ENCODE measurements at regions not wholly inside any gene's neighbourhood (a gene's known extent, or its start where the extent isn't known, plus 50 kb on each side); places are given as distances from the start of the nearest gene placed in this dataset.
A peak's percentile ranks its signal among the peaks of the same experiment; 100 is the strongest.
"Not testable (repeated sequence)": the region's sequence is repeated elsewhere in the genome, so short reads cannot be mapped to it uniquely, and the experiment has no call there.

DNA sequence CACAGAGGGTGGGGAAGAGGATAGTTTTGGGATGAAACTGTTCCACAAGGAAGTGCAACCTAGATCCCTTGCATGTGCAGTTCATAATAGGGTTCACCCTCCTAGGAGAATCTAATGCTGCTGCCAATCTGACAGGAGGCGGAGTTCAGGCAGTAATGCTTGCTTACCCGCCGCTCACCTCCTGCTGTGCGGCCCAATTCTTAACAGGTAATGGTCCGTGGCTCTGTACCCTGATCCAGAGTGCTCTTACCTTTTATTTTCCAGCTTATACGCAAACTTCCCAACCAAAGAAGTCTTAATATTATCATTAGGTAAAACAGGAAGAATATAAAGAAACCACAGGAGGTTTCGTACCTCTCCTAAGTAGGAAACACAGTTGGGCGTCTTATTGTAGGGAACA, 82.7 kb upstream of the CD302 start:
- intact Hi-C loops (cut with DNase I): no loop called here
- DNase-seq (ENCODE audit: low spot score): no peak

DNA sequence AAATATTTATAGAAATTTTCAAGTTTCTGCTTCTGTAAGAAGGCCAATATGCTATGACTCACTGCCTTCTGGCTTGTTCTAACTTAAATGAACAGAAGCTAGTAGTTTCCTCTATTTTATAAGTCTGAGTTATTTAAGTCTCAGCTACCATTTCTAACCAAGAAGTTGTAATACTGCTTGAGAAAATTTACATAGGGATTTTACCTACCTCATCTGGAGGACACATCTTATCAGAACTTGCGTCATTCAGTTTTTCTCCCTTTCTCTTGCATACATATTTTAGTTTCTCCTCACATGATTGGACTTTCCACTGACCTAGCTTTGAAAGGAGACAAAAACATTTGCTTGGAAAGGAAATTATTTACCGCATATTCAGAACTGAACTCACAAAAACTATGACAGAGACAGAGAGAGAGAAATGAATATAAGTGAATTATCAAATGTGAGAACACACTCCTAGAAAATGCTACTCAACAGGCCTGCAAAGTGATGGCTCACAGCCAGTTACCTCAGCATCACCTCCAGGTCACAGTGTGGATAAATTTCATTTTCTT, 81.1 kb upstream of the CD302 start:
- intact Hi-C loops (cut with DNase I): no loop called here
- no peak for DNase-seq (ENCODE audit: low spot score)

DNA sequence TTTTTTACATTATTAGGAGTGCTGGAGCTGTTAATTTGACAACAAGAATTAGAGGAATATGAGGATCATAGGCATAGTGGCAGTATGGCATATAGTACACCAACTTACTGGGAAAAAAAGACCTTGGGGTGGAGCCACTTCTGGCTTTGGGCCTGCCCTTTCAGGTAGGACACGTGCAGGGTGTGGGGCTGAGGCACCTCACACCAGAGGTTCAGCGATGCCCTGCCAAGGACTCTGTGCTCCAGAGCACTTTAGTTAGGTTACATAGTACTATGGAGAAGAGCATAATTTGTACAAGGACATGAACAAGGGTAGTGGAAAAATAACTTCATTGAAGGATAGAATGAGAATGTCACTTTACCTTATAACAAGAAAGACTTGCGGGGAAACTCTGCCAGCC, 77.1 kb upstream of the CD302 start:
- intact Hi-C loops (cut with DNase I): no loop called here
- DNase-seq (ENCODE audit: low spot score): no peak

DNA sequence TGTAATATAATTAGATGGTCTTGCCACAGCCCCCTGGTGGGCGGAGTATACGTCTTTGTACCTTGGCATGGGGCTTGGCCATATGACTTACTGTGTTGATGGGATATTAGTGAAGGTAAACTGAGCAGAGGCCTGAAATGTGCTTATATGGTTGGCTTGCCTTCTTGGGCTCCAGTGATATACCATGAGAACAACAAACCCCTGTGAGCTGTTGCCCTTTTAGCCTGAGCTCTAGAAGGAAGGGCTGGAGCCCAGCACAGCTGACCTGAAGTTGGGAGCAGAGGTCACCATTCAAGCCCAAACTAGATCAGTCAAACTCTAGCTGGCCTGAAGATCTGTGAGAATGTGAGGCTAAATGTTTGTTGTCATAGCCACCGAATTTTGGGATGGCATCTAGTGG, 75.2 kb upstream of the CD302 start:
- intact Hi-C loops (cut with DNase I): no loop called here
- no peak for DNase-seq (ENCODE audit: low spot score)

DNA sequence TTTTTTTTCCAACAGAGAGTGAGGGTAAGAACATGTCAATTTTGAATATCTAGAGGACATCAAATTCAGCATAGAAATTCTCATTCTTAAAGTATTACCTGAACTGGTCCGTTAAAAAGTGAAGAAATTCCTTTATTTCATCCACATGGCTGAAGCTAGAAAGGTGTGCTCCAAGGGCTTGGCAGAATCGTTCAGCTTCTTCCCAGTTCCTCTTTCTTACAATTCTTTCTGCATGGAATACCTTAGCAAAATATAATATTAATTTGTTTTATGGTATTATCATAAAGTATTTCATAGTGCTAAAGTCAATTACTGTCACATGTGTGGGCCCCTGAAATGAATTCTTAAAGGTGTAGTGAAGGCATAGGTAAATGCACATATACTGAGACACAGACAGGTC, 74.3 kb upstream of the CD302 start:
- intact Hi-C loops (cut with DNase I): no loop called here
- DNase-seq (ENCODE audit: low spot score): no peak

DNA sequence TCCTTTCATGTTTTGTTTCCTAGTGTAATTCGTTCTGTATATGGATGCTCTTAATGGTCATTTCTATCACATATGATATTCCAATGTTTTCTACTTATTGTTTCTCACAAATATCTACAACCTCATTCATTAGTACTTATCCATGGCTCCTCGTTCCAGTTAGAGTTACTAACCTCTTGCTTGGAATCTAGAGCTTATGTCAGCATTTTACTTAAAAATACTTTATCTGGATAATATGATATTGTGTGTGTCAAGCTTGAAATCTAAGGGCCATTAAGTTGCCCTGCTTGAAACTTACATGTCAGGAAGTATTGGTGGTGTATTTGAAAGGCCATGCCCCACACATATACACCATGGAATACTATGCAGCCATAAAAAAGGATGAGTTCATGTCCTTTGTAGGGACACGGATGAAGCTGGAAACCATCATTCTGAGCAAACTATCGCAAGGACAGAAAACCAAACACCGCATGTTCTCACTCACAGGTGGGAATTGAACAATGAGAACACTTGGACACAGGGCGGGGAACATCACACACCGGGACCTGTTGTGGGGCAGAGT, 70.7 kb upstream of the CD302 start:
- intact Hi-C loops (cut with DNase I); DNase-seq (ENCODE audit: low spot score): not testable (repeated sequence)

DNA sequence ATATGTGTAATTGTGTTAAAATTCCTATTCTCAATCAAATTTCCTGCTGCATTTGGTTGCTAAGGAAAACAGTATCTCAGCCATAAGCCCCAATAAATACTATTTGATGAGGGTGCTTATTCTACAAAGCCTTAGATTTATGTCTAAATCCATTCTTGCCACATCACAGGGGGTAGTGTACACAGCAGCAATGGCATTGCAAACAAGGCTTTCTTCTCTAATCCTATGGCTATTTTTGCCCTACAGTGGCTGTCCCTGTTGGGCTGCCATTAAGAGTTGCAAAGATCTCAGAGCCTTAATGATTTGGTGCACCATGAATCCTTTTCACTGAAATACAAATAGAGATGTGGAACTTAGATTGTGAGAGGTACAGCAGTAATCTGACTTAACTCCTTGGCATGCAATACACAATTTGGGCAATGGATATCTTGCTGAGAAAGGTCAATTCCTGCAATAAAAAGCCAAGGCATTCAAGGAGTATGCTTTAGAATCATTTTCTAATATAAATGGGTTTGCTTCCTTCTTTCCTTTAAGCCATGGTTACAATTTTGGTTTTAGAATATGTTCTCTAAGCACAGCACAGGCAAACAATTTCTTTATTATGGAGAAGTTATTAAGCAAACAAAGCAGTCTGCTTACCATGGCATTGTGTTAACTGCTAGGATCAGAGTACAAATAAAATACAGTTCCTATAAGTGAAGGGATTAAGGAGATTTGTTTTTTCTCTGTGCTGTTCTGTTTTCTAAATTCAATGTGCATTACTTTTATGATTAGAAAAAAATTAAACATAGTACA, 69.8 kb upstream of the CD302 start:
- no peak for DNase-seq (ENCODE audit: low spot score)
- intact Hi-C loops (cut with DNase I): no loop called here

DNA sequence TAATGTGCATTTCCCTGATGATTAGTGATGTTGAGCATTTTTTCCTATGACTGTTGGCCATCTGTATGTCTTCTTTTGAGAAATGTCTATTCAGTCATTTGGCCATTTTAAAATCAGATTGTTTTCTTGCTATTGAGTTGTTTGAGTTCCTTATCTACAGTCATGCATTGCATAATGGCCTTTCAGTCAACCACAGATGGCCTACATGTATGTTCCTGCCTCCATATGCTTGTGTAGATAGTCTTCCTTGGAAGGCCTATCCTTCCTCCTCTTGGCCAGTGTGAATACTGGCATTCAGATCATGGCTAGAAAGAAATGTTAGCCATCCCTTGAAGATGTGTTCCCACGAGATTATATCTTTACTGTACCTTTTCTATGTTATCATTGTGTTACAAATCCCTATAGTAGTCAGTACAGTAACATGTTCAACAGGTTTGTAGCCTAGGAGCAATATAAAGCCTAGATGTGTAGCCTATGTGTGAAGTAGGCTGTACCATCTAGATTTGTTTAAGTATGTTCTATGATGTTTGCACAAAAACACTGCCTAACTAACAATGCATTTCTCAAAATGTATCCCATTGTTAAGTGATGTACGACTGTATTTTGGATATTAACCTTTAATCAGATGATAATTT, 65.6 kb upstream of the CD302 start:
- intact Hi-C loops (cut with DNase I): no loop called here
- DNase-seq (ENCODE audit: low spot score): no peak

DNA sequence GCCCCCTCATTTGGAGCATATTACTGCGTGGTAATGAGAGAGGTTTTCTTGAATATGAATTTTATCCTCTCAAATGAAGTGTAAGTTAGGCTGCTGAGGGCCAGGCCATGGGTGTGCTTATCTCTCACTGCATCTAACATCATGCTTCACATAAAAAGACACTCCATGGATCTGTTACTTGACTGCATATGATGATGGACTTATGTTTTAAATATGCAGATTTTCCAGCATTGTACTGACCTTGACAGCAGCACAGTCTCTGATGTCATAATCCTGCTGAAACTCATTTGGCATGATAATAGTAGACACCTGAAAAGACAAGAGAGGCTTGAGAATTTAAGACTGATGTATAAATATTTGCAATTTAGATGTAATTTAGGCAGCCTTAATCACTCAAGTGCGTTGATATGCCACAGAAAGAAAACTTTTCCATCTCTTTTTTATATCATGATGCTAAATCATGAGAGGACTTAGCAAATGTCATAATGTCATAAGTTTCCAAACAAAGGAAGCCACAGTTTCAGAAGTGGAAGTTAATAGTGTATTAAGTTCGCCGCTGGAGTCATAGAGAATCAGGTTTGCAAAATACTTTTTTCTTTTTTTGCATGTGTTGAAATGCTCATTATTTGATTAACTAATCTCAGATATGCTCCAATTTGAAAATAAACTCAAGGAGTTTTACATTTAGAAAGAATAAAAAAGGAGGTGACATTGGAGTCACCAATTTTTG, 62.7 kb upstream of the CD302 start:
- intact Hi-C loops (cut with DNase I): no loop called here

DNA sequence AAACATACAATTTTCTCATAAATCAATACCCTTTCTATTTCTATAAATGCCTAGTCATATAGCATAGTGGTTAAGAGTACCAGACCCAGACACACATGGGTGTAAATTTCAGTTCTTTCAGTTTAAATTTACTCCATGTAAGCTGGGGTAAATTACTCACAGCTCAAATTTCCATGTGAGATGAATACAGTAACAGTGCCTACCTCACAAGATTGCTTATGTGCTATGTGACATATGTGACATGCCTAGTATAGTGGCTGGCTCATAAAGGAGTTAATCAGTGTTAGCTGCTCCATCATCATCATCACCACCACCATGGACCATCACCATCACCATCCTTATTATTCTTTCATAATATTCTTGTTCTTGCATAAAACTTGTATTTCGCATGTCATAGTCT, 61.6 kb upstream of the CD302 start:
- DNase-seq (ENCODE audit: low spot score): no peak
- intact Hi-C loops (cut with DNase I): no loop called here

More for the DNA sequence above, 62.7 kb upstream of the CD302 start:
- DNase-seq (ENCODE audit: low spot score): no peak

DNA sequence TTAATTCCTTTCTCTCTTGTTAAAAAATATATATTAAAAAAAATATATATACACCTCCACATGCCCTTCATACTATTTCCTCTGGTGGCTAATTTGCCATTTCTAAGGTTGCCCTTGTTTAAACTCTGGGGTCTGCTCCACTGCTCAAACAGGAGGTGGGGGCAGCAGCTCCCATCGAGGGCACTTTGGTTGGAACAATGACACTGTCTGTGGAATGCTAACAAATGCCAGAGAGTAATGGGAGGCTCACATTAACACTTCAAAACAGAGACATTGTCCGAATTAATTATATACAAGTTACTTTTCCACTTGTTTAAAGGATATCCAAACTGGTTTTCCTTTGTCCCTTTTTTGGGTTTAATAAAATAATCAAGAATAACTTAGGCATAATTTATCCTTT, 58.8 kb upstream of the CD302 start:
- intact Hi-C loops (cut with DNase I): no loop called here
- no peak for DNase-seq (ENCODE audit: low spot score)

DNA sequence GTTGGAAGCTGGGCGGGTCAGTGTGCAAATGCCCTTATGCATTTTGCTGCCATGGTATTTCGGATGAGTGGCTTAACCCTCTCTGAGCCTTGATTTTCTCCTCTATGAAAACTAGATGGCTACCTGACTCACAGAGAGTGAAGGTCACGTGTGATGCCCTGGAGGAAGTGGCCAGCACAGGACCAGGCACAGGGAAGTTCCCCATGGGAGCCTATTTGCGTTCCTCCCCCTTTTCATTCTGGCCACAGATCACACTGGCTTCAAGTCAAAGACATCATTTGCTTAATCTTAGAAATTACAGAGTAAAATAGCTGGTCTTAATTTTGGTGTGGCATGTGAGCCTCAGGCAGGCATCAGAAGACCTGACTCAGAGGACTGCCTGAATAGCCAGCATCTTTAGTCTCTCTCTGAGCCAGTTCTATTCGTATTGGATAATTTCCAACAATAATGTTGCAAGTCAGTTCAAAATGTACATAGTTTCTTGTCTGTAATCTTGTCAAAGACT, 57.6 kb upstream of the CD302 start:
- DNase-seq (ENCODE audit: low spot score): peak; percentile 82
- intact Hi-C loops (cut with DNase I): no loop called here

DNA sequence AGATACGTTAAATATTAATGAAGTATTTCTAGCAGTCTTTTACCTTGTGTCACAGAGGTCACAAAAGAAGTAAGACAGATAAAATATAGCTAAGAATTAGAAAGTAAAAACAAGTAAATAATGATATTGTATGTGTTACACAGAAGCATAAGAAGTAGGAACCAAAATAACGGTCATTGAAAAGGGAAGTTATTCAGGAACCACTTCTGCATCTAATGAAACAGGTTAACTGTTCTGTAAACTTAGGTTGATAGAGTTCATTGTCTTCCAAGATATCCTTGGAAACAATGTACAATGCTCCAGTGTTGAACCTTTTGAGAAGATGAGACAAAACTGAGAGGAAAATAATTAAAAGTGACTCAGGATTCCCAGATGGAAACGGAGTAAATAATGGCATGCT, 57.1 kb upstream of the CD302 start:
- intact Hi-C loops (cut with DNase I): no loop called here
- no peak for DNase-seq (ENCODE audit: low spot score)

DNA sequence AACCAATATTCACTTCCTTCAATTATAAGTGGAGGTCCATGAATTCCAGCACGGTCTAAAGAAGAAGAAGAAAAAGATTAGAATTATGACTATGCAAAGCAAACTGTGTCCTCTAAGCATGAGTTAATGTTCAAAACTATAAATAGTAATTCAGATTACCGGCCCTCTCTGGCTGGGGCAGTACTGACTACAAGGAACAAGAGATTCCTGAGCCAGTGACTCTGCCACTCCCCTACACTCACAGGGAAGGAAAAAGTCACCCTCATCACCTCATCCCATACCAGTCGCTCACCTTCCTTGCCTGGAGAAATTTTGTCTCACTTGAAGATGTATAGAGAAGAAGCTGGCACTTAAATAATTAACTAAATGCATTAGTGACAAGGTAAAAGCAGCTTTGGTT, 56.5 kb upstream of the CD302 start:
- DNase-seq (ENCODE audit: low spot score): no peak
- intact Hi-C loops (cut with DNase I): no loop called here

DNA sequence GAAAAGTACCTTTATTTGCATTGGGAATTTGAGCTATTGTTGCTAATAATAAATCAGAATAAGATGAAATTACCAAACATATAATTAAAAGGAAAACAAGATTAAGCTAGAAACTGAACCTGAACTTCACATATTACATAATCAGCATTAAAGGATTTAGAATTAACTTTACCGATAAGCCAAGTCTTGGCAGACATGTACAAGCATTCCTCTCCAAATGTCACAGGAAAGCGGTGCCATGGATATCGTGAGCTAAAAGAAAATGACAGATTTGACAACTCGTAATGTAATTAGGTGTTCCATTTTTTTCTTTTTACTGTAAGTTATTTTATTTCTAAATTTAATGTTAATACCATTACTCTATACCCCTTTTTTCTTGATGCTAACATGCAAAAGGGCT, 55.1 kb upstream of the CD302 start:
- no peak for DNase-seq (ENCODE audit: low spot score)
- intact Hi-C loops (cut with DNase I): no loop called here

DNA sequence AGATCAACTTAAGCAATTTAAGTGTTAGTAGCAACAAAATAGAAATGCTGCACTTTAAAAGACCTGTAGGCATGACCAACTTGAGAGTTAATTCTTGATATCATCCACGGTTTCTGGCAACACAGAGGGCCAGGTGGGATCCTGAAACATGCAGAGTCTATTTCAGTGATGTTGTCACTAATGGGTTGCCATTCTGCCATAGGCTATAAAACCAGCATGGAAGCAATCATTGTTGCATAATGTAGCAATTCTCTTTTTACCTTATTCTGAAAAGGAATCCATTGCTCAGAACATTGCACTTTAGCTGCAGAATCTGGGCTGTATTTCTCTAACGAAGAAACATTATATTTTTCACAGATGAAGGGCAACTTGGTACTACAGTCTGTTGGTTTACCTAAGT, 53.9 kb upstream of the CD302 start:
- intact Hi-C loops (cut with DNase I): no loop called here
- no peak for DNase-seq (ENCODE audit: low spot score)

DNA sequence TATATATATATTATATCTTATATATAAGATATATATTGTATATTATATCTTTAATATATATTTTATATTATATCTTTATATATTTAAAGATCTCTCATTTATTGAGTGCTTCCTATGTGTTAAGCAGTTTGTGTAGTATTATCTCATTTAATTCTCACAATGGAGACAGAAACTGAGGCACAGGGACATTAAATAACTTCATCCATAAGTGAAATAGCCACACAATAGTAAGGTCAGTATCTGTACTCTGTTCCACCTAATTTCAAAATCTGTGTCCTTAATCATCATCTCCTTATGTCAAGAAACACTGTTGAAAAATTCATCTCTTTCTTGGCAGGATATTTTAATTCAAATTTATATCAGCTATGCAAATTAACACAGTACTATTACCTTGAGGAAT, 52.8 kb upstream of the CD302 start:
- intact Hi-C loops (cut with DNase I): no loop called here
- no peak for DNase-seq (ENCODE audit: low spot score)

DNA sequence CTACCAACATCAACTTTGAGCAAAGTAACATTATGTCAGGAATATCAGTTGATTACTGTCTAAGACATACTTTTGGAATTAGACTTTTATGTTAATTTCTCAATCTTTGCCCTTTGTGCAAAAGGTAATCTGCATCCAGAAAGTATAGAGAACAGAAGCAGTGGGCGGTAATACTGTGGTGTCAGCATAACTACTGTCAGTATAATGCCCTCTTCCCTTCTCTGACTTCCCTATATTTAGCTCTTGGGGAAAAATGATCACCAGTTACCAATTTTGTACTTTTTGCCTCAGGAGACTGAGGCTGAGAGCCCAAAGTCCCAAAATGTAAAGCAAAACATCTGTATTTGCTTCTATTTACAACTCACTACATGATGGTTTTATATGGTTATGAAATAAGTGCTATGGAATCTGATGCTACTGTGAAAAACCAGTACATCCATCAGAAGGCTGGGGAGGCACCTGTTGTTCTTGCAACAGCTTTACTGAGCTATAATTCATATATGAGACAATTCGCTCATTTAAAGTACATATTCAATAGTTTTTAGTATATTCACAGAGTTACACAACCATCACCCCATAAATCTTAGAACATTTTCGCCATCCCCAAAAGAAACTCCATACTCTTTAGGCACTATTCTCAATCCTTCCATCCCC, 51.3 kb upstream of the CD302 start:
- no peak for DNase-seq (ENCODE audit: low spot score)
- intact Hi-C loops (cut with DNase I): no loop called here

Measured in cardiac septum (tissue), 1 donor.